ENCODE measurements at regions not wholly inside any gene's neighbourhood (a gene's known extent, or its start where the extent isn't known, plus 50 kb on each side); places are given as distances from the start of the nearest gene placed in this dataset.

- Histone ChIP-seq H4K20me1 (ENCODE audit: insufficient read depth) (no peaks in the 10 kb centered on the region), H3K36me3 (ENCODE audit: insufficient read depth, low read length) (no peaks in the 10 kb centered on the region), H3K9me3 (ENCODE audit: low read length) (no peaks in the 10 kb centered on the region), H2AFZ (ENCODE audit: low read depth, low read length) (no peak overlapping the region), H3K4me2 (ENCODE audit: low read length) (no peak overlapping the region), H3K4me3 (ENCODE audit: low read length) (no peak overlapping the region), H3K27me3 (ENCODE audit: insufficient read depth, low read depth, low read length) (no peaks in the 10 kb centered on the region), H3K27ac (ENCODE audit: low read length) (no peak overlapping the region), H3K79me2 (replicated peaks; ENCODE audit: insufficient read depth, low read length) (no peaks in the 10 kb centered on the region), H3K9ac (ENCODE audit: low read length) (no peak overlapping the region), H3K9me2 (ENCODE audit: insufficient read depth, low read length) (no peaks in the 10 kb centered on the region), H3F3A (ENCODE audit: insufficient read depth, low read length, poor library complexity, severe bottlenecking) (no peaks in the 10 kb centered on the region)
- TF ChIP-seq POLR2AphosphoS5 (IDR thresholded peaks at IDR 0.05) (no peak), RAD21 (conservative IDR thresholded peaks at IDR 0.05) (no peak), CTCF (IDR thresholded peaks at IDR 0.05; ENCODE audit: poor library complexity, severe bottlenecking) (no peak), SMC3 (conservative IDR thresholded peaks at IDR 0.05; ENCODE audit: poor library complexity) (no peak), TAF1 (IDR thresholded peaks at IDR 0.05; ENCODE audit: low read depth) (no peak), EZH2 (IDR thresholded peaks at IDR 0.05; ENCODE audit: borderline replicate concordance, insufficient read depth, low read length, poor library complexity, severe bottlenecking) (no peak), MXI1 (conservative IDR thresholded peaks at IDR 0.05; ENCODE audit: poor library complexity, severe bottlenecking) (no peak), REST (IDR thresholded peaks at IDR 0.05; ENCODE audit: borderline replicate concordance) (no peak), EP300 (conservative IDR thresholded peaks at IDR 0.05; ENCODE audit: poor library complexity, severe bottlenecking) (no peak)
Measured at GRCh38 chr14:95763875-95764274, 50.0 kb upstream of the TCL1A start.

All from neural cell (in vitro differentiated cells).